ENCODE measurements at regions not wholly inside any gene's neighbourhood (a gene's known extent, or its start where the extent isn't known, plus 50 kb on each side); places are given as distances from the start of the nearest gene placed in this dataset.

DNA sequence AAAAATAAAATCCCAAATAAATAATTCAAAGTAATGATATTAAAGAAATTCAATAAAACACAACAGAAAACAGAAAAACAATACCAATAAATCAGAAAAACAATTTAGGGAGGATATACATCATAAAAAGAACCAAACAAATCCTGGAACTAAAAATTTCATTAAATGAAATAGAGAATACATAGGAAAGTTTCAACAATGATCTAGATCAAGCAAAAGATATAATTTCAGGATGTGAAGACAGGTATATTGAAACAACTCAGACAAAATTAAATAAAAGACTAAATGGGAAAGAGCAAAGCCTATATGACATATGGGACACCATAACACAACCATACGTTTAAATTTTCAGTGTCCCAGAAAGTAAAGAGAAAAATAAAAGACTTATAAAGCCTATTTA is 85.1 kb upstream of the GHR start:
- intact Hi-C loops (cut with micrococcal nuclease): no loop called here

DNA sequence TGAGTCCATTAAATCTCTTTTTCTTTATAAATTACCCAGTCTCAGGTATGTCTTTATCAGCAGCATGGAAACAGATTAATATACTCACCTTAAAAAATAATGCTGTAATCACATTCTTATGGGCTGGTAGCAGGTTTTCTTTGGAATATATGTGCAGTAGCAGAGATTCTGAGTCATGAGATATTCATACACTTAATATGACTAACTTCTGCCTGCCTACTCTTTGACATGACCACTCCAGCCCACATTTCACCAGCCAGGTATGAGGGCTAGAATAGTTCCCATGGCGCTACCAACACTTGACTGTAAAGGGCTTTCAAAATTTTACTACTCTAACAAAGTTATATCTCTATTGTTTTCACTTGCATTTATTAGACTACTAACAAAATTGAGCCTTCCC is 74.1 kb upstream of the GHR start:
- intact Hi-C loops (cut with micrococcal nuclease): no loop called here

GRCh38 chr5:42351956-42352355 is 71.3 kb upstream of the GHR start:
- intact Hi-C loops (cut with micrococcal nuclease): no loop called here

- intact Hi-C loops (cut with micrococcal nuclease): no loop called here
These were observed 63.2 kb upstream of the GHR start for GRCh38 chr5:42360056-42360455.

DNA sequence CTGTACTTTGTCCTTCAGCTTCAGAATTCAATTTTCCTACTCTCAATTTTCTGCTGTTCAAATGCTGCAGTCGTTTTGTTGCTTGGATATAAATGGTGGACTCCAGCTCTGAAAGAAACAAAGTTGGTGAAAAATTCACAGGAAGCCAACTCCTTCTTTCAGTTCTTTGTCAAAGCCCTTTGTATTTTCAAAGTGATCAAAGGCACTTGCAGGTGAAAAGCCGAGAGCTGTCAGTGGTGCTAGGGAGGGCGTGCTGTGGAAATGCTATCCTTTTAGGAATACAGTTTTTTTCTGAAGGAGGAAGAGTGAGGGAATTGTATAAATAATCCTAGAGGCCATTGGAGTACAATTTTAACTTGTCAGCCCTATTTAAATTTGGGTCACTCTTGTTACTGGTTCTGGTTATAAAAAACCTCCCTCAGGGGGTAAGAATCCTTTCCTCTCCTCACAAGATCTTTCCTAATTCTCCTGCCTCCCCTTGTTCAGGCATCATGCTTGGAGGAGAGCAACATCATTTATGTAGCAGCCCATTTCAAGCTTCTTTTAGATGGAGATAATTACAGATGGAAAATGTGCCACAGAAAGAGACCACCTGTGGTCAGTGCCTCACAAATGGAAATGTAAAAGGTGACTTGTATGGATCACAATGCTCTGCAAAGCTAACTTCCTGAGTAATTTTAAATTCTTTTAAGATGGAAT is 62.5 kb upstream of the GHR start:
- intact Hi-C loops (cut with micrococcal nuclease): no loop called here

- intact Hi-C loops (cut with micrococcal nuclease): no loop called here
These were observed 61.9 kb upstream of the GHR start for GRCh38 chr5:42361315-42361688.

- intact Hi-C loops (cut with micrococcal nuclease): no loop called here
These were observed 57.2 kb upstream of the GHR start for GRCh38 chr5:42366051-42366450.

Measured in T-helper 1 cell treated with Interleukin-12 subunit alpha and Interleukin-12 subunit beta and Interleukin-4 antibody, amounts not matched to agents 30 ng/mL and 1 ng/mL, for 36 hours (primary cell).